NB4 (cell line): ENCODE measurements at regions not wholly inside any gene's neighbourhood (a gene's known extent, or its start where the extent isn't known, plus 50 kb on each side); places are given as distances from the start of the nearest gene placed in this dataset.

Experiments used
- DNase-seq: peaks from one replicate; pipeline ENCODE4 v3.0.0; 2010; ENCODE audit warnings: low read depth
- H3K4me3 ChIP-seq: one replicate; pipeline ENCODE4 v1.5.1; 2011; ENCODE audit warnings: mild to moderate bottlenecking, low read depth, low read length, moderate library complexity
- MYC ChIP-seq: IDR thresholded peaks from 2 replicates; pipeline ENCODE4 v1.6.1; 2011; ENCODE audit warnings: low read depth, low read length
- POLR2A ChIP-seq: IDR thresholded peaks from 2 replicates; pipeline ENCODE4 v1.6.1; 2011; ENCODE audit warnings: mild to moderate bottlenecking; ENCODE audit not compliant: insufficient read length; ENCODE audit errors: extremely low read depth
- TF ChIP-seq, protein P1 (sequence below): IDR thresholded peaks from 2 replicates; pipeline ENCODE4 v1.6.1; 2011; ENCODE audit warnings: low read depth, low read length
- TF ChIP-seq, protein P2 (sequence below): IDR thresholded peaks from one replicate; pipeline ENCODE4 v1.5.1; 2012; ENCODE audit warnings: low read depth, low read length

DNA sequence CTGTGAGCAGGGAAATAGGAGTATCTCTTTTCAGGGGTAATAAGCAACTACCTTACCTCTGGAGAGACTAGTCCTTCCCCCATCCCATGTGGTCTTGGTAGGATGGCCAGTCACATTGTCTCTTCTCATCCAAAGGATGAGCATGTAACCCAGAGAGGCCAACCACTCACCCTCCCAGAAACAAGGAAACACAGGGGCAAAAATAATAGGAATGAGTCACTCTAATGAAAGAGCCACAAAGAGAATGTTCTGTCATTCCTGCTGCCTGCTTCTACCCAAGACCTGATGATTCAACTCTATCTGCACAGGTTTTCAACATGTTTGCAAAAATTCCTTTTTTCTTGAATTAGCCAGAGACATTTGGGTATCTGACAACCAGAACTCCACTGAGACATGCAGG lies 99.3 kb upstream of the NFE2L3 start:
- TF ChIP-seq MYC = no peak
- peak; percentile 31 for DNase-seq
- no peak overlapping the region for H3K4me3 ChIP-seq

DNA sequence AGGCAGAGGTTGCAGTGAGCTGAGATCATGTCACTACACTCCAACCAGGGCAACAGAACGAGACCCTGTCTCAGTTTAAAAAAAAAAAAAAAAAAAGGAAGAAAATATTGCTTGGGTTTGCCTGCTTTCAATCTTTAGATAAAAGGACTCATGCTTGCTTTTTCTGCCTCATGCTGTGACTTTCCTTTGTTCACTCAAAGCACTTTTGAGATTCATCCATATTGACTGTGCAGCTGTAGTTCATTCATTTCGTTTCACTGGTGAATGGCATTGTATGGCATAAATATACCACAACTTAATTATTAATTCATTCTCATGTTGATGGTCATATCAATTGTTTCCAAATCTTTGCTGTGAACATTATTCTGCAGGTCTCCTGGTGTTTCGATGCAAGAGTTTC lies 97.6 kb upstream of the NFE2L3 start:
- H3K4me3 ChIP-seq = no peak overlapping the region
- TF ChIP-seq POLR2A = no peak
- TF ChIP-seq, protein P1, sequence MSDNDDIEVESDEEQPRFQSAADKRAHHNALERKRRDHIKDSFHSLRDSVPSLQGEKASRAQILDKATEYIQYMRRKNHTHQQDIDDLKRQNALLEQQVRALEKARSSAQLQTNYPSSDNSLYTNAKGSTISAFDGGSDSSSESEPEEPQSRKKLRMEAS = no peak
- DNase-seq = no peak

DNA sequence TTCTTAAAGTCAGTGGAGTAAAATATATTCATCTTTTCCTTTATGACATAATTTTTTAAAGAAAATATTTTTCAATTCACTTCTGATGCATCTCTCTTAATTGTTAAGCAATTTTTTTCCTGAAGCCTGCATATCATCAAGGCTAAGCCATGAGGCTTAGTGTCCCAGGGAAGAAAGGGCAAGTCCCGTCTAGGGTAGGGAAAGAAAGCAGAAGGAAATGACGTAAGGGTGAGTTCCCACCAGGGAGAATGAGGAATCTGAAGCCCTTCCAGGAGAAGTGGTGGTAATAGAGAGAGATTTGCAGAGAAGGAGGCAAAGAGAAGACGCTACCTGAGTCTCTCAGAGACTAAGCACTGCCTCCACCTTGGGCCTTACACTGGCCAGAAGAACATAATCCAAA lies 96.8 kb upstream of the NFE2L3 start:
- H3K4me3 ChIP-seq = no peak overlapping the region
- no peak for TF ChIP-seq POLR2A
- TF ChIP-seq, protein P1 = no peak
- TF ChIP-seq, protein P2, sequence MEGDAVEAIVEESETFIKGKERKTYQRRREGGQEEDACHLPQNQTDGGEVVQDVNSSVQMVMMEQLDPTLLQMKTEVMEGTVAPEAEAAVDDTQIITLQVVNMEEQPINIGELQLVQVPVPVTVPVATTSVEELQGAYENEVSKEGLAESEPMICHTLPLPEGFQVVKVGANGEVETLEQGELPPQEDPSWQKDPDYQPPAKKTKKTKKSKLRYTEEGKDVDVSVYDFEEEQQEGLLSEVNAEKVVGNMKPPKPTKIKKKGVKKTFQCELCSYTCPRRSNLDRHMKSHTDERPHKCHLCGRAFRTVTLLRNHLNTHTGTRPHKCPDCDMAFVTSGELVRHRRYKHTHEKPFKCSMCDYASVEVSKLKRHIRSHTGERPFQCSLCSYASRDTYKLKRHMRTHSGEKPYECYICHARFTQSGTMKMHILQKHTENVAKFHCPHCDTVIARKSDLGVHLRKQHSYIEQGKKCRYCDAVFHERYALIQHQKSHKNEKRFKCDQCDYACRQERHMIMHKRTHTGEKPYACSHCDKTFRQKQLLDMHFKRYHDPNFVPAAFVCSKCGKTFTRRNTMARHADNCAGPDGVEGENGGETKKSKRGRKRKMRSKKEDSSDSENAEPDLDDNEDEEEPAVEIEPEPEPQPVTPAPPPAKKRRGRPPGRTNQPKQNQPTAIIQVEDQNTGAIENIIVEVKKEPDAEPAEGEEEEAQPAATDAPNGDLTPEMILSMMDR = no peak
- TF ChIP-seq MYC = no peak
- no peak for DNase-seq

DNA sequence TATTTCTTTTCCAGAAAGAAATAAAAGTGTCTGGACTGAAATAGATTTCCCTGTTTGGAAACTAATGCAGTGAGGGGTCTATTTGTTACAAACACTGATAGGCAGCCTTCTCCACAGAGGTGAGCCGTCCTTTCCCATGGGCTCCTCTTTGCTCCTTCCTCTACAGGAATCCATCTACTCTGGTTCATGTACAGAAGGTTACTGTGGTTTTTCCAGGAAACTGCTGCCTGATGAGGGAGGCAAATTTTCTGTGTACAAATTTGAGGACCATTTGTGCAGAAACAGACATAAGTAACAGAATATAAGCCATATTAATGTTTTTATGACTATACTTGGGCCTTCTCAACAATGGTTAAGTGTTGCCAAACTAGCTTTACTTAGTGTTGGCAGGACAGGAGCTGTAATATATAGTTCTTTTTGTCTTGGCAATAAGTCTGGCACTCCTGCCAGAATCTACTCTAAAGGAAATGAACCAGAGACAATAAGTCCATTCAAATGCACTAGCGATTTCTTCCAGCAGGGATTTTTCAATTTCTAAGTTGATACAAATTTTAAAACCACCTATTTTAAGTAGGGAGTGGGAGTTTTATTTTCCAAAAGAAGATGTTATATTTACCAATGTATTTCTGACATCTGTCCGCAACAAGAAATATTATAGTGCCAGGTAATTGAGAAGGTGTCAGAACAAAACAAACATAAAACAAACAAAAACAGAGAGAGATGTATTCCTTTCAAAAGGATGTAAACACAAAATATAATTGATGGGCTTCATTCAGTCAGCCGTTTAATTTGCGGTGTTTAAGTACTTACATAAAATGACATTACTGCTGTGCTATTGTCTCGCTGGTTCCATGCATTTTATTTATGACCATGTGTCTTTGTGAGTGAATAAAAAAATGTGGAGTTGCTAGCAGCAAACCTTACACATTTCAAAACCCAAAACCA lies 91.0 kb upstream of the NFE2L3 start:
- no peak overlapping the region for H3K4me3 ChIP-seq
- TF ChIP-seq POLR2A (no peak), MYC (no peak)
- TF ChIP-seq, protein P2 = no peak
- TF ChIP-seq, protein P1 = no peak
- no peak for DNase-seq

DNA sequence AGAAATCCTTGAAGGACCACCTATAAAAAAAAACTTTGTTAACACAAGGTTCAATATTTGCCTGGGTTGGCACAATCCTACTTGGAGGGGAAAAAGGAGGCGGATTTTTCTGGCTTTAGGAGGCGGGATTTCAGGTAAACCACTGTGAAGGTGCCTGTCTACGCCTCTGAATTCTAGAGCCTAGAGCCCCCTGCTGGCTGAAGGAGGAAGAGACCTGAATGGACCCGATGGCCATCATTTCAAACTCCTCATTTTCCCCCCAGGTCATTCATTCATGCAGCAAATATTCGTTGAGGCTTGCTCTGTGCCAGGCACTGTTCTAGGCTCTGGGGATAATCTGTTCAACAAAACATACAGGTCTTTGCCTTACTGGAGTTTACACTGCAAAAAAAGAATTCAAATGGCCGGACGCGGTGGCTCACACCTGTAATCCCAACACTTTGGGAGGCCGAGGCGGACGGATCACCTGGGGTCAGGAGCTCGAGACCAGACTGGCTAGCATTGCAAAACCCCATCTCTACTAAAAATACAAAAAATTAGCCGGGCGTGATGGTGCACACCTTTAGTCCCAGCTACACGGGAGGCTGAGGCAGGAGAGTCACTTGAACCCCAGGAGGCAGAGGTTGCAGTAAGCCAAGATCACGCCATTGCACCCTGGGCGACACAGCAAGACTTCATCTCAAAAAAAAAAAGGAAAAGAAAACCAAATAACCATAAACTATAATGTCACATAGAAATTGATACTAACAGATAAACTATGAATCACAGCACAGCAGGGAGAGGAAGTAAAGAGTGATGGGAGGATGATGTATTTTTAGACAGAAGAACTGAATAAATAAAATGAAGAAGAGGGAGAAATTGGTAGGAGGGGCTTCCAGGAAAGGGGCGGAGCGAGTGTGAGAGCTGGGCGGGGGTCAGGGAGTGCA lies 90.1 kb upstream of the NFE2L3 start:
- DNase-seq = peak; percentile 73
- TF ChIP-seq MYC = no peak
- TF ChIP-seq, protein P2 = peak; percentile 99
- no peak overlapping the region for H3K4me3 ChIP-seq

DNA sequence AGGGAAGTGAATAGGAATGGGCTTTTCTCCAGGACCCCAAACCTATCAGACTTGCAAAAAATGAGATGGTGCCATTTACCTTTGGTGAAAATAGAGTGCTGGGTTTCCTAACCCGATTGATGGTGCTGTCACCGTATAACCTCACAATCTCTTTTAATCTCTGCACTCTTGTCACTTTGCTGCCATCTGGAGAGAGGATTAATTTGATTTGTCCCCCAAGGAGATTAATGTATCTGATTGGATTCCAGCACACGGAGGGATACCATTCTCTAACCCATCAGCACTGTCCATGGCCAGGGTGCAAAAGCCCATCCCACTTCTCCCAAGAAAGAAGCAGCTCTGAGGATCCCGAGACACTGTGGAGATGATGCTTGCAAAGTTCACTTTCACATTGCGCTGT lies 86.3 kb upstream of the NFE2L3 start:
- TF ChIP-seq, protein P2 = no peak
- TF ChIP-seq, protein P1 = no peak
- no peak for TF ChIP-seq MYC
- no peak for TF ChIP-seq POLR2A
- no peak for DNase-seq
- H3K4me3 ChIP-seq = no peak overlapping the region
